AG04450 (cell line): ENCODE measurements at regions not wholly inside any gene's neighbourhood (a gene's known extent, or its start where the extent isn't known, plus 50 kb on each side); places are given as distances from the start of the nearest gene placed in this dataset.

Experiments used
- CTCF ChIA-PET: fragments of 300-600, 350-600 bp; formaldehyde crosslinking; extraction: SDS; loops from one replicate; lab custom pipeline; 2022; ENCODE audit warnings: antibody characterized with exemption, inconsistent platforms; lab: Charles Lee
- POLR2A ChIA-PET: fragments of 350-600 bp; formaldehyde crosslinking; extraction: SDS; loops from one replicate; lab custom pipeline; 2021; ENCODE audit warnings: antibody characterized with exemption, inconsistent platforms; lab: Yijun Ruan, JAX
- DNase-seq: peaks from one replicate; pipeline ENCODE4 v3.0.0-alpha.2; 2011; ENCODE audit warnings: low read depth, low spot score
- H3K27ac ChIP-seq: one replicate; pipeline ENCODE4 v1.5.1; 2012; ENCODE audit warnings: low read depth, low read length, control low read depth
- H3K27me3 ChIP-seq: one replicate; pipeline ENCODE4 v1.6.0; 2012; ENCODE audit warnings: low read length; ENCODE audit not compliant: control insufficient read depth, insufficient read depth
- H3K4me3 ChIP-seq: 2 replicates; pipeline ENCODE4 v1.5.1; 2011; ENCODE audit warnings: mild to moderate bottlenecking, low read depth, low read length, control low read depth
- H3K9me3 ChIP-seq: 2 replicates; pipeline ENCODE4 v1.5.1; 2012; ENCODE audit warnings: low read length; ENCODE audit not compliant: control insufficient read depth, insufficient read depth
- CTCF ChIP-seq: IDR thresholded peaks from 2 replicates; pipeline ENCODE4 v1.5.1; 2011; ENCODE audit warnings: low read depth, low read length, control low read depth, inconsistent platforms

- H3K9me3 ChIP-seq, result peaks cover 97% of the 10 kb centered on the region
- no peaks in the 10 kb centered on the region for H3K27me3 ChIP-seq
- no peak for DNase-seq
- POLR2A ChIA-PET, result no interaction called here
- TF ChIP-seq CTCF, result no peak
- no peak overlapping the region for H3K27ac ChIP-seq
- no peak overlapping the region for H3K4me3 ChIP-seq
- CTCF ChIA-PET, result no interaction called here
Measured at GRCh38 chr22:48644108-48644507, 1183.6 kb downstream of the BRD1 start.

- no peak overlapping the region for H3K27ac ChIP-seq
- no peak for DNase-seq
- no peaks in the 10 kb centered on the region for H3K27me3 ChIP-seq
- CTCF ChIA-PET, result no interaction called here
- POLR2A ChIA-PET, result no interaction called here
- no peak for TF ChIP-seq CTCF
- H3K4me3 ChIP-seq, result no peak overlapping the region
- peaks cover 98% of the 10 kb centered on the region for H3K9me3 ChIP-seq
Measured at GRCh38 chr22:48643066-48643731, 1184.5 kb downstream of the BRD1 start.

- DNase-seq, result no peak
- ChIA-PET CTCF (no interaction called here), POLR2A (no interaction called here)
- Histone ChIP-seq H3K27me3 (no peaks in the 10 kb centered on the region), H3K4me3 (no peak overlapping the region), H3K27ac (no peak overlapping the region), H3K9me3 (peaks cover 97% of the 10 kb centered on the region)
- no peak for TF ChIP-seq CTCF
Measured at GRCh38 chr22:48642550-48642949, 1185.1 kb downstream of the BRD1 start.

- ChIA-PET POLR2A (no interaction called here), CTCF (no interaction called here)
- TF ChIP-seq CTCF, result no peak
- DNase-seq, result no peak
- H3K9me3 ChIP-seq, result peaks cover 97% of the 10 kb centered on the region
- H3K27ac ChIP-seq, result no peak overlapping the region
- no peak overlapping the region for H3K4me3 ChIP-seq
- H3K27me3 ChIP-seq, result no peaks in the 10 kb centered on the region
Measured at GRCh38 chr22:48641906-48642475, 1185.7 kb downstream of the BRD1 start.

GRCh38 chr22:48640890-48641841, 1186.5 kb downstream of the BRD1 start:
- no peak for DNase-seq
- H3K27me3 ChIP-seq, result no peaks in the 10 kb centered on the region
- H3K27ac ChIP-seq, result no peak overlapping the region
- H3K9me3 ChIP-seq, result peaks cover 96% of the 10 kb centered on the region
- no peak for TF ChIP-seq CTCF
- ChIA-PET CTCF (no interaction called here), POLR2A (no interaction called here)
- no peak overlapping the region for H3K4me3 ChIP-seq
